Loucy (cell line): ENCODE measurements at regions not wholly inside any gene's neighbourhood (a gene's known extent, or its start where the extent isn't known, plus 50 kb on each side); places are given as distances from the start of the nearest gene placed in this dataset.

Experiments used
- H2AFZ ChIP-seq: fragments of 200-600 bp; sonication (generic); 2 replicates; pipeline ENCODE4 v1.6.0; 2016; ENCODE audit warnings: antibody characterized with exemption, mild to moderate bottlenecking, low read length, moderate library complexity
- H3F3A ChIP-seq: fragments of 200-600 bp; 2 replicates; pipeline ENCODE4 v1.6.0; 2016; ENCODE audit warnings: antibody characterized with exemption, low read depth, mild to moderate bottlenecking
- H3K27me3 ChIP-seq: fragments of 200-600 bp; sonication (generic); 2 replicates; pipeline ENCODE4 v1.6.1; 2014; ENCODE audit warnings: low read length, mild to moderate bottlenecking; ENCODE audit not compliant: insufficient read depth, poor library complexity, severe bottlenecking
- H3K36me3 ChIP-seq: fragments of 200-600 bp; sonication (generic); 2 replicates; pipeline ENCODE4 v1.6.1; 2016; ENCODE audit warnings: low read length; ENCODE audit not compliant: insufficient read depth
- H3K4me1 ChIP-seq: fragments of 200-600 bp; sonication (generic); 2 replicates; pipeline ENCODE4 v1.5.1; 2014; ENCODE audit warnings: low read length, mild to moderate bottlenecking; ENCODE audit not compliant: insufficient read depth, poor library complexity, severe bottlenecking
- H3K4me2 ChIP-seq: fragments of 200-600 bp; sonication (generic); 2 replicates; pipeline ENCODE4 v1.6.0; 2014; ENCODE audit warnings: antibody characterized with exemption, low read length, low read depth, mild to moderate bottlenecking; ENCODE audit not compliant: poor library complexity, severe bottlenecking
- H3K4me3 ChIP-seq: fragments of 200-600 bp; sonication (generic); 2 replicates; pipeline ENCODE4 v1.5.1; 2014; ENCODE audit warnings: low read length, mild to moderate bottlenecking, mixed read lengths; ENCODE audit not compliant: poor library complexity, severe bottlenecking
- H3K79me2 ChIP-seq: fragments of 200-600 bp; sonication (generic); 2 replicates; pipeline ENCODE4 v1.6.1; 2014; ENCODE audit warnings: low read length; ENCODE audit not compliant: insufficient read depth
- H3K9ac ChIP-seq: fragments of 200-600 bp; sonication (generic); 2 replicates; pipeline ENCODE4 v1.6.0; 2014; ENCODE audit warnings: mild to moderate bottlenecking, low read depth, low read length, moderate library complexity; ENCODE audit not compliant: poor library complexity, severe bottlenecking
- H3K9me2 ChIP-seq: fragments of 200-600 bp; sonication (generic); replicated peaks from 2 replicates; pipeline ENCODE4 v1.6.1; 2016; ENCODE audit warnings: low read depth, low read length, mixed read lengths
- H3K9me3 ChIP-seq: fragments of 200-600 bp; sonication (generic); 2 replicates; pipeline ENCODE4 v1.6.1; 2014; ENCODE audit warnings: mild to moderate bottlenecking, antibody characterized with exemption, low read length, low read depth; ENCODE audit not compliant: insufficient read depth
- H4K20me1 ChIP-seq: fragments of 200-600 bp; sonication (generic); 2 replicates; pipeline ENCODE4 v1.6.0; 2014; ENCODE audit warnings: antibody characterized with exemption, low read length, mild to moderate bottlenecking; ENCODE audit not compliant: insufficient read depth, poor library complexity, severe bottlenecking
- EZH2phosphoT487 ChIP-seq: fragments of 200-600 bp; IDR thresholded peaks from 2 replicates; pipeline ENCODE4 v1.6.1; 2018; ENCODE audit warnings: antibody characterized with exemption, mild to moderate bottlenecking, moderate library complexity, borderline replicate concordance
- TF ChIP-seq, protein P1 (sequence below): fragments of 200-600 bp; sonication (generic); conservative IDR thresholded peaks from 2 replicates; pipeline ENCODE4 v1.5.1; 2014; ENCODE audit warnings: mild to moderate bottlenecking, antibody characterized with exemption, low read length

GRCh38 chr5:26323794-26324193, 714.6 kb downstream of the CDH9 start:
- no peaks in the 10 kb centered on the region for H4K20me1 ChIP-seq
- H2AFZ ChIP-seq = no peak overlapping the region
- no peak overlapping the region for H3K4me2 ChIP-seq
- no peaks in the 10 kb centered on the region for H3K36me3 ChIP-seq
- TF ChIP-seq EZH2phosphoT487 = no peak
- TF ChIP-seq, protein P1, sequence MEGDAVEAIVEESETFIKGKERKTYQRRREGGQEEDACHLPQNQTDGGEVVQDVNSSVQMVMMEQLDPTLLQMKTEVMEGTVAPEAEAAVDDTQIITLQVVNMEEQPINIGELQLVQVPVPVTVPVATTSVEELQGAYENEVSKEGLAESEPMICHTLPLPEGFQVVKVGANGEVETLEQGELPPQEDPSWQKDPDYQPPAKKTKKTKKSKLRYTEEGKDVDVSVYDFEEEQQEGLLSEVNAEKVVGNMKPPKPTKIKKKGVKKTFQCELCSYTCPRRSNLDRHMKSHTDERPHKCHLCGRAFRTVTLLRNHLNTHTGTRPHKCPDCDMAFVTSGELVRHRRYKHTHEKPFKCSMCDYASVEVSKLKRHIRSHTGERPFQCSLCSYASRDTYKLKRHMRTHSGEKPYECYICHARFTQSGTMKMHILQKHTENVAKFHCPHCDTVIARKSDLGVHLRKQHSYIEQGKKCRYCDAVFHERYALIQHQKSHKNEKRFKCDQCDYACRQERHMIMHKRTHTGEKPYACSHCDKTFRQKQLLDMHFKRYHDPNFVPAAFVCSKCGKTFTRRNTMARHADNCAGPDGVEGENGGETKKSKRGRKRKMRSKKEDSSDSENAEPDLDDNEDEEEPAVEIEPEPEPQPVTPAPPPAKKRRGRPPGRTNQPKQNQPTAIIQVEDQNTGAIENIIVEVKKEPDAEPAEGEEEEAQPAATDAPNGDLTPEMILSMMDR = no peak
- no peaks in the 10 kb centered on the region for H3K9me3 ChIP-seq
- no peak overlapping the region for H3K4me3 ChIP-seq
- H3F3A ChIP-seq = no peaks in the 10 kb centered on the region
- no peak overlapping the region for H3K9ac ChIP-seq
- no peaks in the 10 kb centered on the region for H3K27me3 ChIP-seq
- H3K79me2 ChIP-seq = no peaks in the 10 kb centered on the region
- no peaks in the 10 kb centered on the region for H3K9me2 ChIP-seq
- no peaks in the 10 kb centered on the region for H3K4me1 ChIP-seq

DNA sequence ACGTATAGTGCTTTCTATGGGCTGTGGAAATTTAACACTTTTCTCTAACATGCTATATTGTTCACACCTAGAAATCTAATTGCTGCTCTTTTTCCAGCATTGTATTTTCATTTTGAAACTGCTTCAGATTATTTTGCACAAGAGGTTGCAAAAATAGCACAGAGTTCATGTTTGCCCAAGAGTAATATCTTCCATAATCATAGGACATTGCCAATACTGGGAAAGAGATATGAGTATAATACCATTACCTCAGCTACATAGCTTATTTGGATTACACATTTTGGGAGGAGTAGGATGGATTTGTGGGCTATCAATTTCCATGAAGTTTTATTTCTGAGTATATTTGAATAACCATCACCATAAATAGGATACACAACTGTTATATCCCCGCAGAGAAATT, 717.1 kb downstream of the CDH9 start:
- Histone ChIP-seq H2AFZ (no peak overlapping the region), H3K4me3 (no peak overlapping the region), H3K27me3 (no peaks in the 10 kb centered on the region), H3K4me1 (no peaks in the 10 kb centered on the region), H3K4me2 (no peak overlapping the region), H3F3A (no peaks in the 10 kb centered on the region), H3K9me3 (no peaks in the 10 kb centered on the region), H3K9me2 (no peaks in the 10 kb centered on the region), H3K79me2 (no peaks in the 10 kb centered on the region), H4K20me1 (no peaks in the 10 kb centered on the region), H3K9ac (no peak overlapping the region), H3K36me3 (no peaks in the 10 kb centered on the region)
- TF ChIP-seq EZH2phosphoT487 = no peak
- TF ChIP-seq, protein P1 = no peak

DNA sequence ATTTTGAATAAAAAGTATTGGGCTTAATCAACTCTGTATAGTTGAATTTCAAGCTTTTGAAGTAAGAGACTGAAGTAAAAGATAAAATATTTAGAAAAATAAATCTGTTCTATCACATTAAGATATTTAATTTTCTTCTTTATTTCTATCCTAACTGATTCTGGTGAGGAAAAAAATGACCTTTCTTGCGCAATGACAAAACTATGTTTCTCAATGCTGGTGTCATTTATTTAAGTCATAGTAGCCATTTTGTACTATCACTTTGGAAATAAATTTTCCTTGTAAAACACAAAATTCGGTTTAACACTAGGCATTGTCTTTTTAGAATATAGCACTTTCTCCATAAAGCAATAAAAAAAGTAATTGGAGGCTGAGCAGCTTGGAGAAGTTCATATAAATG, 728.0 kb downstream of the CDH9 start:
- no peak overlapping the region for H2AFZ ChIP-seq

More for the DNA sequence above, 728.0 kb downstream of the CDH9 start:
- Histone ChIP-seq H4K20me1 (no peaks in the 10 kb centered on the region), H3K9me3 (no peaks in the 10 kb centered on the region), H3K27me3 (no peaks in the 10 kb centered on the region), H3K79me2 (no peaks in the 10 kb centered on the region), H3K36me3 (no peaks in the 10 kb centered on the region), H3F3A (no peaks in the 10 kb centered on the region), H3K4me3 (no peak overlapping the region), H3K9ac (no peak overlapping the region), H3K9me2 (no peaks in the 10 kb centered on the region), H3K4me2 (no peak overlapping the region), H3K4me1 (no peaks in the 10 kb centered on the region)
- TF ChIP-seq EZH2phosphoT487 = no peak
- TF ChIP-seq, protein P1 = no peak
